ENCODE measurements at regions not wholly inside any gene's neighbourhood (a gene's known extent, or its start where the extent isn't known, plus 50 kb on each side); places are given as distances from the start of the nearest gene placed in this dataset.

- H3K4me3 Mint-ChIP-seq: no peak overlapping the region
- WGBS (ENCODE audit: insufficient coverage): 92% methylated on average over 5 of the region's 5 CpGs
- TF ChIP-seq EZH2 (IDR thresholded peaks at IDR 0.05; ENCODE audit: borderline replicate concordance, insufficient read depth, low read depth, low read length, poor library complexity, severe bottlenecking) (no peak), CTCF (IDR thresholded peaks at IDR 0.05) (no peak)
- Histone ChIP-seq H2AFZ (ENCODE audit: insufficient read depth, low read depth, low read length, poor library complexity, severe bottlenecking) (no peak overlapping the region), H3K27me3 (replicated peaks in 1 of 4; ENCODE audit: control extremely low read depth in 1 of 4, control insufficient read depth in 3 of 4, insufficient read depth in 4 of 4, low read length in 3 of 4) (peaks cover 0 to 3% (median 0%) of the 10 kb centered on the region in 4 experiments), H3K9me3 (ENCODE audit: control extremely low read depth in 1 of 3, control insufficient read depth in 2 of 3, insufficient read depth in 1 of 3, low read length in 2 of 3) (peaks cover 0 to 3% (median 0%) of the 10 kb centered on the region in 3 donors), H3K4me1 (ENCODE audit: control insufficient read depth in 2 of 2, insufficient read depth in 2 of 2, low read length in 2 of 2) (no peaks in the 10 kb centered on the region), H3K27ac (ENCODE audit: low read length in 2 of 2) (no peak overlapping the region), H3K79me2 (ENCODE audit: control insufficient read depth, insufficient read depth, low read length) (no peaks in the 10 kb centered on the region), H3K36me3 (replicated peaks in 1 of 2; ENCODE audit: control extremely low read depth in 1 of 2, control insufficient read depth in 1 of 2, extremely low read depth in 1 of 2, insufficient read depth in 2 of 2, low read length in 1 of 2) (no peaks in the 10 kb centered on the region), H4K20me1 (ENCODE audit: control insufficient read depth, insufficient read depth, low read length, poor library complexity, severe bottlenecking) (no peaks in the 10 kb centered on the region), H3K9ac (ENCODE audit: low read length) (no peak overlapping the region), H3K4me2 (replicated peaks; ENCODE audit: low read depth, low read length, poor library complexity, severe bottlenecking) (no peak overlapping the region), H3K4me3 (ENCODE audit: control extremely low read depth in 1 of 5, extremely low read depth in 1 of 5, insufficient read depth in 1 of 5, low read depth in 2 of 5, low read length in 4 of 5) (no peak overlapping the region)
- ChIA-PET POLR2A (no interaction called here), CTCF (no interaction called here)
- intact Hi-C loops (cut with micrococcal nuclease): no loop called here
- H3K4me1 Mint-ChIP-seq: no peaks in the 10 kb centered on the region
- H3K27me3 Mint-ChIP-seq: peaks cover 4% of the 10 kb centered on the region
- no peak overlapping the region for H3K27ac Mint-ChIP-seq
- DNase-seq (no peak), ATAC-seq (ENCODE audit: low read depth) (no peak)
- H3K9me3 Mint-ChIP-seq (ENCODE audit: insufficient read depth): no peaks in the 10 kb centered on the region
These were observed 174.1 kb downstream of the AXIN2 start for GRCh38 chr17:65387322-65387721.

GRCh38 chr17:65385726-65386125 lies 175.7 kb downstream of the AXIN2 start:
- no peak overlapping the region for H3K27ac Mint-ChIP-seq
- CTCF ChIA-PET: no interaction called here

More at GRCh38 chr17:65385726-65386125, 175.7 kb downstream of the AXIN2 start:
- peaks cover 0 to 3% (median 0%) of the 10 kb centered on the region in 4 experiments for H3K27me3 ChIP-seq (replicated peaks in 1 of 4; ENCODE audit: control extremely low read depth in 1 of 4, control insufficient read depth in 3 of 4, insufficient read depth in 4 of 4, low read length in 3 of 4)
- H3K27me3 Mint-ChIP-seq: peaks cover under 1% of the 10 kb centered on the region
- ATAC-seq (ENCODE audit: low read depth): no peak
- H3K4me1 Mint-ChIP-seq: no peaks in the 10 kb centered on the region
- WGBS (ENCODE audit: insufficient coverage): 96% methylated on average over 11 of the region's 15 CpGs
- H3K79me2 ChIP-seq (ENCODE audit: control insufficient read depth, insufficient read depth, low read length): no peaks in the 10 kb centered on the region
- H3K4me1 ChIP-seq (ENCODE audit: control insufficient read depth in 2 of 2, insufficient read depth in 2 of 2, low read length in 2 of 2): no peaks in the 10 kb centered on the region
- H3K4me3 Mint-ChIP-seq: no peak overlapping the region
- no peak overlapping the region for H3K9ac ChIP-seq (ENCODE audit: low read length)
- intact Hi-C loops (cut with micrococcal nuclease): no loop called here
- H3K4me2 ChIP-seq (replicated peaks; ENCODE audit: low read depth, low read length, poor library complexity, severe bottlenecking): no peak overlapping the region
- TF ChIP-seq CTCF (IDR thresholded peaks at IDR 0.05): no peak
- no peak for TF ChIP-seq EZH2 (IDR thresholded peaks at IDR 0.05; ENCODE audit: borderline replicate concordance, insufficient read depth, low read depth, low read length, poor library complexity, severe bottlenecking)
- no peak for DNase-seq
- POLR2A ChIA-PET: no interaction called here
- no peak overlapping the region for H3K4me3 ChIP-seq (ENCODE audit: control extremely low read depth in 1 of 5, extremely low read depth in 1 of 5, insufficient read depth in 1 of 5, low read depth in 2 of 5, low read length in 4 of 5)
- no peaks in the 10 kb centered on the region for H3K9me3 Mint-ChIP-seq (ENCODE audit: insufficient read depth)
- H3K27ac ChIP-seq (ENCODE audit: low read length in 2 of 2): no peak overlapping the region
- H4K20me1 ChIP-seq (ENCODE audit: control insufficient read depth, insufficient read depth, low read length, poor library complexity, severe bottlenecking): no peaks in the 10 kb centered on the region
- no peak overlapping the region for H2AFZ ChIP-seq (ENCODE audit: insufficient read depth, low read depth, low read length, poor library complexity, severe bottlenecking)
- H3K9me3 ChIP-seq (ENCODE audit: control extremely low read depth in 1 of 3, control insufficient read depth in 2 of 3, insufficient read depth in 1 of 3, low read length in 2 of 3): peaks cover 0 to 3% (median 0%) of the 10 kb centered on the region in 3 donors
- H3K36me3 ChIP-seq (replicated peaks in 1 of 2; ENCODE audit: control extremely low read depth in 1 of 2, control insufficient read depth in 1 of 2, extremely low read depth in 1 of 2, insufficient read depth in 2 of 2, low read length in 1 of 2): no peaks in the 10 kb centered on the region
